Mesenchymal stem cell (in vitro differentiated cells and primary cell): ENCODE measurements at regions not wholly inside any gene's neighbourhood (a gene's known extent, or its start where the extent isn't known, plus 50 kb on each side); places are given as distances from the start of the nearest gene placed in this dataset.
"Not testable (repeated sequence)": the region's sequence is repeated elsewhere in the genome, so short reads cannot be mapped to it uniquely, and the experiment has no call there.

ENCODE experiments used
- DNase-seq: peaks from one replicate; pipeline ENCODE4 v3.0.0-alpha.2; 2013
- H2AFZ ChIP-seq: one replicate; pipeline ENCODE4 v1.6.1; 2013; ENCODE audit warnings: low read depth, mild to moderate bottlenecking, control low read depth, inconsistent platforms, low read length, moderate library complexity
- H2AK5ac ChIP-seq: 2 replicates; pipeline ENCODE4 v1.6.1; 2013; ENCODE audit warnings: low read length, moderate library complexity, mild to moderate bottlenecking, inconsistent platforms; ENCODE audit not compliant: severe bottlenecking
- H2BK120ac ChIP-seq: one replicate; pipeline ENCODE4 v1.6.1; 2013; ENCODE audit warnings: low read depth, mild to moderate bottlenecking, inconsistent platforms, low read length, moderate library complexity
- H2BK12ac ChIP-seq, 2 experiments: one replicate each; pipeline ENCODE4 v1.6.1; 2013; ENCODE audit warnings: inconsistent platforms in 2 of 2, low read length in 2 of 2, mild to moderate bottlenecking in 2 of 2, moderate library complexity in 2 of 2, control low read depth in 1 of 2
- H2BK15ac ChIP-seq: one replicate; pipeline ENCODE4 v1.6.1; 2013; ENCODE audit warnings: mild to moderate bottlenecking, low read depth, inconsistent platforms; ENCODE audit not compliant: poor library complexity, severe bottlenecking
- H2BK5ac ChIP-seq: 2 replicates; pipeline ENCODE4 v1.6.1; 2013; ENCODE audit warnings: low read depth, mild to moderate bottlenecking, low read length, control low read depth, inconsistent platforms; ENCODE audit not compliant: poor library complexity, severe bottlenecking
- H3K14ac ChIP-seq, 2 experiments: one replicate each; pipeline ENCODE4 v1.6.1; 2013; ENCODE audit warnings: inconsistent platforms in 2 of 2, low read length in 2 of 2, control low read depth in 1 of 2, mild to moderate bottlenecking in 1 of 2, moderate library complexity in 1 of 2
- H3K18ac ChIP-seq, 2 experiments: one replicate each; pipeline ENCODE4 v1.6.1; 2013; ENCODE audit warnings: inconsistent platforms in 2 of 2, low read length in 2 of 2, control low read depth in 1 of 2, low read depth in 1 of 2, mild to moderate bottlenecking in 1 of 2
- H3K23ac ChIP-seq, 2 experiments: one replicate each; pipeline ENCODE4 v1.6.1; 2013; ENCODE audit warnings: inconsistent platforms in 2 of 2, low read length in 2 of 2, mild to moderate bottlenecking in 2 of 2, moderate library complexity in 2 of 2, control low read depth in 1 of 2
- H3K27ac ChIP-seq: 2 replicates; pipeline ENCODE4 v1.5.1; 2013; ENCODE audit warnings: mild to moderate bottlenecking, moderate library complexity, low read length, control low read depth, inconsistent platforms; ENCODE audit not compliant: poor library complexity, severe bottlenecking
- H3K27me3 ChIP-seq, 2 experiments: 2 replicates each; pipeline versions ENCODE4 v1.6.1 to v1.7.0; 2013; ENCODE audit warnings: low read length in 2 of 2, mild to moderate bottlenecking in 2 of 2, moderate library complexity in 2 of 2, control low read depth in 1 of 2, inconsistent platforms in 1 of 2; ENCODE audit not compliant: control insufficient read depth in 1 of 2, insufficient read depth in 1 of 2
- H3K36me3 ChIP-seq, 2 experiments: 2 replicates each; pipeline versions ENCODE4 v1.6.1 to v1.7.0; 2013; ENCODE audit warnings: low read length in 2 of 2, control low read depth in 1 of 2, inconsistent platforms in 1 of 2, low read depth in 1 of 2, mild to moderate bottlenecking in 1 of 2; ENCODE audit not compliant: insufficient read depth in 2 of 2, control insufficient read depth in 1 of 2
- H3K4ac ChIP-seq, 2 experiments: one replicate each; pipeline ENCODE4 v1.6.1; 2013; ENCODE audit warnings: inconsistent platforms in 2 of 2, low read length in 2 of 2, mild to moderate bottlenecking in 2 of 2, moderate library complexity in 2 of 2, control low read depth in 1 of 2, low read depth in 1 of 2
- H3K4me1 ChIP-seq: 2 replicates; pipeline ENCODE4 v1.6.1; 2013; ENCODE audit warnings: low read depth, low read length, control low read depth; ENCODE audit not compliant: control insufficient read depth, insufficient read depth
- H3K4me2 ChIP-seq: 2 replicates; pipeline ENCODE4 v1.6.1; 2013; ENCODE audit warnings: low read length, mild to moderate bottlenecking, inconsistent platforms; ENCODE audit not compliant: poor library complexity, severe bottlenecking
- H3K4me3 ChIP-seq, 2 experiments: 2 replicates each; pipeline versions ENCODE4 v1.5.1 to v1.7.0; 2013; ENCODE audit warnings: low read length in 2 of 2, mild to moderate bottlenecking in 2 of 2, control low read depth in 1 of 2, low read depth in 1 of 2; ENCODE audit not compliant: insufficient read depth in 1 of 2
- H3K79me1 ChIP-seq: replicated peaks from 2 replicates; pipeline ENCODE4 v1.6.1; 2013; ENCODE audit warnings: mild to moderate bottlenecking, control low read depth, low read length, inconsistent platforms; ENCODE audit not compliant: poor library complexity, severe bottlenecking
- H3K9ac ChIP-seq: 2 replicates; pipeline ENCODE4 v1.7.0; 2013; ENCODE audit warnings: mild to moderate bottlenecking, low read length, moderate library complexity
- H3K9me3 ChIP-seq: 2 replicates; pipeline ENCODE4 v1.7.0; 2013; ENCODE audit warnings: mild to moderate bottlenecking, low read length; ENCODE audit not compliant: control insufficient read depth
- H4K8ac ChIP-seq: one replicate; pipeline ENCODE4 v1.6.1; 2013; ENCODE audit warnings: inconsistent platforms, mild to moderate bottlenecking, low read length, moderate library complexity
- H4K91ac ChIP-seq: one replicate; pipeline ENCODE4 v1.6.1; 2013; ENCODE audit warnings: mild to moderate bottlenecking, low read length, inconsistent platforms
- WGBS: methylation state at CpG from one replicate; pipeline ENCODE4 v1.1.7; 2013; ENCODE audit warnings: mixed read lengths; 5-methylcytosine and 5-hydroxymethylcytosine counted together

DNA sequence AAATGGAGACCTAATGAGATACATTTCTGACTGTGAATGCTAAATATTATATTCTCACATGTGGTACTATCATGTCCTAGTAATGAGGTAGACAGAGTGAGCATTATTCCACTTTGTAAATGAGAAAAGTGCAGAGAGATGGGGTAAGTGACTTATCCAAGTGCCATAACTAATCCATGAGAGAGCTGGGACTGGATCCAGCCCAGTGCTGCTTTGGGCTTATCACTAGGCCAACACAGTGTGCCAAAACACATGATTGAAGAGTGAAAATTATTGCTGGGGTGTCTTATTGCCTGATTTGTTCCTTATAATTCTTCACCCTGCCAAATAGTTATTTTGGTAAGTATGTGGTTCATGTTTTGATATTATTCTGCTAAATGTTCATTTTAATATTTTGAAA lies 442.2 kb upstream of the GRAMD2B start:
- Histone ChIP-seq H2BK12ac (no peak overlapping the region), H4K8ac (no peak overlapping the region), H2BK120ac (no peak overlapping the region), H3K79me1 (no peaks in the 10 kb centered on the region), H4K91ac (no peak overlapping the region), H3K4me2 (no peak overlapping the region), H2AK5ac (no peak overlapping the region), H3K18ac (no peak overlapping the region), H3K23ac (no peak overlapping the region), H3K9ac (no peak overlapping the region), H3K27me3 (no peaks in the 10 kb centered on the region), H2BK5ac (no peak overlapping the region), H3K9me3 (peaks cover 5% of the 10 kb centered on the region), H2BK15ac (no peak overlapping the region), H3K4me1 (no peaks in the 10 kb centered on the region), H2AFZ (no peak overlapping the region), H3K27ac (no peak overlapping the region), H3K4me3 (no peak overlapping the region), H3K36me3 (no peaks in the 10 kb centered on the region), H3K14ac (no peak overlapping the region), H3K4ac (no peak overlapping the region)
- no peak for DNase-seq

DNA sequence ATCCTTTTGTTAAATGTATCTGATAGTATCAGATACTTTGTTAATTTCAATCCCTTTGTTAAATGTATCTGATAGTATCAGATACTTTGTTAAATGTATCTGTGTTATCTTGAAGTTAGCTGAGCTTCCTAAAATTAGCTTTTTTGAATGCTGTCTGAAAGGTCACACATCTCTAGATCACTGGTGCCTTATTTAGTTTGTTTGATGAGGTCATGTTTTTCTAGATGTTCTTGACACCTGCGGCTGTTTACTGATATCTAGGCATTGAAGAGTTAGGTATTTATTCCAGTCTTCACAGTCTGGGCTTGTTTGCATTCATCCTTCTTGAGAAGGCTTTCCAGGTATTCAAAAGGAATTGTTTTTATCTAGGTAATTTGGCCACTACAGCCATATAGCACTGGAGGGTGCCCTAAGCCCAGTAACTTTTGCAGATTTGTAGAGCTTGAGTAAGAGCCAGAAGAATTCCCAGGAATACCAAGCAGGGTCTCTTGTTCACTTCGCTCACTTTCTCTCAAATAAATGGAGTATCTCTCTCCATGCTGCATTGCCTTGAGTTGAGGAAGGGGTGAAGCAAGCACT lies 435.4 kb upstream of the GRAMD2B start:
- H2BK5ac ChIP-seq: no peak overlapping the region
- H2AFZ ChIP-seq: no peak overlapping the region
- H3K4ac ChIP-seq: no peak overlapping the region
- H3K27ac ChIP-seq: no peak overlapping the region
- 91% methylated on average over 2 of the region's 2 CpGs for WGBS
- H2BK120ac ChIP-seq: no peak overlapping the region
- H3K4me3 ChIP-seq: no peak overlapping the region
- no peaks in the 10 kb centered on the region for H3K27me3 ChIP-seq
- no peak overlapping the region for H2AK5ac ChIP-seq
- no peak overlapping the region for H2BK12ac ChIP-seq
- H4K91ac ChIP-seq: no peak overlapping the region
- H3K14ac ChIP-seq: no peak overlapping the region
- peak overlapping the region; percentile 29 for H4K8ac ChIP-seq
- H3K18ac ChIP-seq: peak overlapping the region in 1 of 2 experiments; percentile 1
- H3K4me1 ChIP-seq: no peaks in the 10 kb centered on the region
- no peak overlapping the region for H2BK15ac ChIP-seq
- DNase-seq: no peak
- H3K9ac ChIP-seq: no peak overlapping the region
- H3K79me1 ChIP-seq: no peaks in the 10 kb centered on the region
- H3K9me3 ChIP-seq: peaks cover 5% of the 10 kb centered on the region
- H3K36me3 ChIP-seq: no peaks in the 10 kb centered on the region
- no peak overlapping the region for H3K23ac ChIP-seq
- no peak overlapping the region for H3K4me2 ChIP-seq

- H3K27me3 ChIP-seq: no peaks in the 10 kb centered on the region
- H2AK5ac ChIP-seq: no peak overlapping the region
- no peak overlapping the region for H3K14ac ChIP-seq
- H3K4me2 ChIP-seq: no peak overlapping the region
- no peak overlapping the region for H3K4me3 ChIP-seq
- H4K91ac ChIP-seq: no peak overlapping the region
- no peak overlapping the region for H3K23ac ChIP-seq
- H3K79me1 ChIP-seq: no peaks in the 10 kb centered on the region
- H4K8ac ChIP-seq: no peak overlapping the region
- no peak overlapping the region for H2BK5ac ChIP-seq
- no peaks in the 10 kb centered on the region for H3K9me3 ChIP-seq
- H3K4ac ChIP-seq: no peak overlapping the region
- H3K4me1 ChIP-seq: no peaks in the 10 kb centered on the region
- H2BK12ac ChIP-seq: no peak overlapping the region
- H3K27ac ChIP-seq: no peak overlapping the region
- no peaks in the 10 kb centered on the region for H3K36me3 ChIP-seq
- DNase-seq: no peak
- WGBS: no CpG with 5 or more reads among the region's 4 CpGs
- no peak overlapping the region for H2BK15ac ChIP-seq
- H3K18ac ChIP-seq: no peak overlapping the region
- no peak overlapping the region for H3K9ac ChIP-seq
- no peak overlapping the region for H2AFZ ChIP-seq
- H2BK120ac ChIP-seq: no peak overlapping the region
Measured at GRCh38 chr5:125992050-125992449, 431.2 kb upstream of the GRAMD2B start.

GRCh38 chr5:125999271-126000030 lies 423.8 kb upstream of the GRAMD2B start:
- DNase-seq, H3K36me3 ChIP-seq: not testable (repeated sequence)

More at GRCh38 chr5:125999271-126000030, 423.8 kb upstream of the GRAMD2B start:
- not testable (repeated sequence) for H3K4ac ChIP-seq, H3K9ac ChIP-seq, H2BK12ac ChIP-seq, H2BK5ac ChIP-seq, H3K23ac ChIP-seq, H3K18ac ChIP-seq, H3K79me1 ChIP-seq, H2BK15ac ChIP-seq, H3K14ac ChIP-seq, H2AFZ ChIP-seq, H4K91ac ChIP-seq, H4K8ac ChIP-seq, H3K4me1 ChIP-seq, H2AK5ac ChIP-seq, H3K27me3 ChIP-seq, H2BK120ac ChIP-seq, H3K9me3 ChIP-seq, H3K4me2 ChIP-seq, H3K4me3 ChIP-seq, H3K27ac ChIP-seq
- WGBS: 98% methylated on average over 3 of the region's 5 CpGs
